Common myeloid progenitor, CD34-positive (primary cell): ENCODE measurements at regions not wholly inside any gene's neighbourhood (a gene's known extent, or its start where the extent isn't known, plus 50 kb on each side); places are given as distances from the start of the nearest gene placed in this dataset.

Experiments used
- CTCF ChIA-PET: fragments of 350-600 bp; sonication (Branson Sonifier 250); formaldehyde crosslinking; loops from one replicate; lab custom pipeline; 2021; ENCODE audit warnings: antibody characterized with exemption; lab: Charles Lee
- POLR2A ChIA-PET: fragments of 350-600 bp; sonication (Branson Sonifier 250); formaldehyde crosslinking; loops from one replicate; lab custom pipeline; 2021; ENCODE audit warnings: antibody characterized with exemption; lab: Charles Lee
- DNase-seq, 3 donors: peaks; one replicate each; pipeline versions ENCODE4 v3.0.0 to v3.0.0-alpha.2; 2013
- H3K27ac ChIP-seq, 2 experiments: 1 replicate in 1 of 2; 2 replicates in 1 of 2; pipeline ENCODE4 v1.7.0; 2013; ENCODE audit warnings: inconsistent platforms in 2 of 2, low read length in 2 of 2, mild to moderate bottlenecking in 2 of 2, low read depth in 1 of 2, moderate library complexity in 1 of 2; ENCODE audit not compliant: severe bottlenecking in 2 of 2, insufficient read depth in 1 of 2, poor library complexity in 1 of 2
- H3K27me3 ChIP-seq, 5 experiments: replicated peaks in 2 of 5; 1 replicate in 3 of 5; 2 replicates in 2 of 5; pipeline versions ENCODE4 v1.6.1 to v1.7.0; 2013; ENCODE audit warnings: low read length in 4 of 5, mild to moderate bottlenecking in 2 of 5, moderate library complexity in 2 of 5, inconsistent platforms in 1 of 5; ENCODE audit not compliant: insufficient read depth in 5 of 5, control insufficient read depth in 4 of 5
- H3K36me3 ChIP-seq, 4 experiments: 1 replicate in 2 of 4; 2 replicates in 2 of 4; pipeline versions ENCODE4 v1.6.1 to v1.7.0; 2013; ENCODE audit warnings: low read length in 3 of 4, control low read depth in 1 of 4, mild to moderate bottlenecking in 1 of 4; ENCODE audit not compliant: control insufficient read depth in 4 of 4, insufficient read depth in 4 of 4
- H3K4me1 ChIP-seq, 4 experiments: 1 replicate in 3 of 4; 2 replicates in 1 of 4; pipeline versions ENCODE4 v1.6.1 to v1.7.1; 2013; ENCODE audit warnings: low read length in 3 of 4, mild to moderate bottlenecking in 3 of 4, control low read depth in 1 of 4, inconsistent platforms in 1 of 4, moderate library complexity in 1 of 4; ENCODE audit not compliant: control insufficient read depth in 4 of 4, insufficient read depth in 4 of 4; ENCODE audit errors: control extremely low read depth in 1 of 4
- H3K4me3 ChIP-seq, 7 experiments: 1 replicate in 4 of 7; 2 replicates in 3 of 7; pipeline versions ENCODE4 v1.5.1 to v1.7.0; 2013; ENCODE audit warnings: mild to moderate bottlenecking in 7 of 7, low read length in 6 of 7, moderate library complexity in 6 of 7, inconsistent platforms in 2 of 7, low read depth in 2 of 7, control low read depth in 1 of 7; ENCODE audit not compliant: insufficient read depth in 4 of 7, control insufficient read depth in 1 of 7; ENCODE audit errors: extremely low read depth in 1 of 7
- H3K9me3 ChIP-seq, 5 experiments: 1 replicate in 4 of 5; 2 replicates in 1 of 5; pipeline versions ENCODE4 v1.6.1 to v1.7.1; 2013; ENCODE audit warnings: low read length in 4 of 5, mild to moderate bottlenecking in 2 of 5, inconsistent platforms in 1 of 5, low read depth in 1 of 5, moderate library complexity in 1 of 5; ENCODE audit not compliant: control insufficient read depth in 4 of 5, insufficient read depth in 2 of 5; ENCODE audit errors: control extremely low read depth in 1 of 5
- WGBS: methylation state at CpG from one replicate; pipeline ENCODE4 v1.1.5; 2013; ENCODE audit not compliant: insufficient coverage; 5-methylcytosine and 5-hydroxymethylcytosine counted together

GRCh38 chr13:26921918-26922317 is 161.3 kb upstream of the GPR12 start:
- ChIA-PET CTCF (no interaction called here), POLR2A (no interaction called here)
- Histone ChIP-seq H3K27me3 (peaks cover 0 to 13% (median 0%) of the 10 kb centered on the region in 5 experiments), H3K4me3 (no peak overlapping the region), H3K4me1 (no peaks in the 10 kb centered on the region), H3K9me3 (no peaks in the 10 kb centered on the region), H3K27ac (no peak overlapping the region), H3K36me3 (no peaks in the 10 kb centered on the region)
- no peak for DNase-seq
- WGBS, result 93% methylated on average over 3 of the region's 7 CpGs

DNA sequence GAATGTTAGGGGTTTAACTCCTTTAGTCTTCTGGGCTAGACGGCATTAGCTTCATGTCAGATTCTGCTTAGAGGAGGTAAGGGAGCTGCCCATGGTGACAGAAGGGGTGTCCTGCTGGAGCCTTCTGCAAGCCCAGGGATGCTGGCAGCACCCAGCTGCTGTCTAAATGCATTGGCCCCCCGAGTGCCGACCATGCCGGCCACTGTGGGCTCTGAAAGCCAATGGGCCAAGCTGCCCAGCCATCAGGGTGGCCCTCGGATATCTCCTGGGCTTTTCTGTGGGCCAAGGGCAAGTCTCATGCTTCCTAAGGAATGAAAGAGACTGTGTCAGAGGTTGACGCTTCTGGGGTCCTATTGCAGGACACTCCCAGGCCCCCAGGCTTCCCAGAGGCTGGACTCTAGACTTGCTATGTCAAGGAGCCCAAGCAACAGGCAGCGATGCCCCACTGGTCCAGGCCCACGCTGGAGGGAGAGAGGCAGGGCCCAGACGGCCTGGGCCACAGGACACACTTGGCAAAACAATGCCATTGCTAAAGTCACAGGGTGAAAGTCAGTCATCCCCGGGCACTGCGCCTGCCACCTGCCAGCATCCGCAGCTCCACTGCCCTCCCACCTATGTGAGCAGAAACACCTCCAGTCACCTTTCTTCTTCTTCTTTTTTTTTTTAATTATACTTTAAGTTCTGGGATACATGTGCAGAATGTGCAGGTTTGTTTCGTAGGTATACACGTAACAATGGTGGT is 160.2 kb upstream of the GPR12 start:
- Histone ChIP-seq H3K4me3 (no peak overlapping the region), H3K4me1 (no peaks in the 10 kb centered on the region), H3K36me3 (no peaks in the 10 kb centered on the region), H3K27ac (no peak overlapping the region), H3K9me3 (no peaks in the 10 kb centered on the region), H3K27me3 (peaks cover 0 to 13% (median 0%) of the 10 kb centered on the region in 5 experiments)
- WGBS, result 93% methylated on average over 11 of the region's 14 CpGs
- POLR2A ChIA-PET, result no interaction called here
- DNase-seq, result no peak
- CTCF ChIA-PET, result interaction anchor here (2.3 kb wide), 1 partner anchor 9 kb away, joined by 13 read pairs; no protein-coding TSS in a partner anchor

GRCh38 chr13:26919732-26920131 is 159.1 kb upstream of the GPR12 start:
- Histone ChIP-seq H3K27ac (no peak overlapping the region), H3K9me3 (no peaks in the 10 kb centered on the region), H3K4me3 (no peak overlapping the region), H3K27me3 (peaks cover 0 to 13% (median 0%) of the 10 kb centered on the region in 5 experiments), H3K36me3 (no peaks in the 10 kb centered on the region), H3K4me1 (peaks cover 0 to 10% (median 6%) of the 10 kb centered on the region in 4 experiments)
- no peak for DNase-seq
- ChIA-PET POLR2A (no interaction called here), CTCF (interaction anchor here (0.8 to 2.3 kb wide), 3 partner anchors 10 to 422 kb away, joined by 3 to 13 read pairs (median 3); no protein-coding TSS in a partner anchor)
- WGBS, result 100% methylated on average over 2 of the region's 2 CpGs

DNA sequence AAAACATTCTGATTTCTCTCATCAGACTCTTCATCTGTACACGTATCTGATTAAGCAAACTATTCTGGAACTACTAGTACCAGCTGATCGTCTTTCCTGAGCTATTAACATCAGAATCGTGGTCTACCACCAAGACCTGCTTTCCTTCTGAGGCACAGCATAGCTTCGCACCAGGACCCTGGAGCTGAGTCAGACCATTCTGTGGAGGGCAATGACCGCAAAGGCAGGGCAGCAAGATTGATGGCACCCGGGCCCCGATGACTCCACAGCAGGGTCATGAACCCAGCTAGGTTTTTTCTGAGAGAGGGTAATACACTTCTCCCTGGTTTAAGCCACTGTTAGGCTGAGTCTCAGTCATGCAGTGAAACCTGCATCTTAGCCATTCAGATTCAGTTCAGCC is 158.7 kb upstream of the GPR12 start:
- H3K4me1 ChIP-seq, result peaks cover 0 to 14% (median 10%) of the 10 kb centered on the region in 4 experiments
- H3K4me3 ChIP-seq, result no peak overlapping the region
- H3K27me3 ChIP-seq, result peaks cover 0 to 13% (median 0%) of the 10 kb centered on the region in 5 experiments
- DNase-seq, result peak in 1 of 3 donors; percentile 4
- ChIA-PET POLR2A (no interaction called here), CTCF (interaction anchor here (0.7 to 2.3 kb wide), 4 partner anchors 10 to 440 kb away, joined by 3 to 13 read pairs (median 3); no protein-coding TSS in a partner anchor)
- 89% methylated on average over 7 of the region's 7 CpGs for WGBS
- H3K27ac ChIP-seq, result no peak overlapping the region
- no peaks in the 10 kb centered on the region for H3K36me3 ChIP-seq
- H3K9me3 ChIP-seq, result no peaks in the 10 kb centered on the region

GRCh38 chr13:26914624-26915023 is 154.0 kb upstream of the GPR12 start:
- ChIA-PET CTCF (interaction anchor here (0.6 to 1.3 kb wide), 6 partner anchors 9 to 208 kb away, joined by 3 to 8 read pairs (median 4); no protein-coding TSS in a partner anchor), POLR2A (interaction anchor here (1.1 kb wide), 1 partner anchor 194 kb away, joined by 3 read pairs; no protein-coding TSS in a partner anchor)
- DNase-seq, result peak; percentile 47 to 82 (median 79)
- Histone ChIP-seq H3K4me3 (no peak overlapping the region), H3K9me3 (no peaks in the 10 kb centered on the region), H3K27me3 (peaks cover 0 to 6% (median 0%) of the 10 kb centered on the region in 5 experiments), H3K36me3 (no peaks in the 10 kb centered on the region), H3K4me1 (peaks cover 0 to 14% (median 10%) of the 10 kb centered on the region in 4 experiments), H3K27ac (no peak overlapping the region)
- 0% methylated on average over 6 of the region's 7 CpGs for WGBS

DNA sequence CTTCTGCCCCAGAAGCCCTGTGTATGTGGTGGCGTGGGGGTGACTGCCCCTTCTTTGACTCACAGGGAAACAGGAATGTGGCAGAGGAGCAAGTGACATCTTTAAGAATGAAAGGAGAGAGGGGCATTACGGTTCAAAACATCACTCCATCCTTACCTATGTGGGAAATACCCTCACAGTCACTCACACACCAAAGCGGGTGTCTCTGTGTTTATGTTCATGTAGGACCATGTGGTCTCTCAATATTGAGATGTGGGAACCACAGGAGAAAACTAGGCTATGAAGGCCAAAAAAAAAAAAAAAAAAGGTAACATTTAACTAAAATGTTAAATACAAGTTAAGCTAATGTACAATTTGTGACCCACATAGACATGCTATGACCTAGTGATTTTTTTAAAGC is 153.6 kb upstream of the GPR12 start:
- H3K4me1 ChIP-seq, result peaks cover 0 to 14% (median 10%) of the 10 kb centered on the region in 4 experiments
- no peaks in the 10 kb centered on the region for H3K36me3 ChIP-seq
- DNase-seq, result no peak
- POLR2A ChIA-PET, result interaction anchor here (1.1 kb wide), 1 partner anchor 193 kb away, joined by 3 read pairs; no protein-coding TSS in a partner anchor
- no peak overlapping the region for H3K4me3 ChIP-seq
- no peak overlapping the region for H3K27ac ChIP-seq
- no peaks in the 10 kb centered on the region for H3K9me3 ChIP-seq
- CTCF ChIA-PET, result interaction anchor here (0.6 to 1.3 kb wide), 3 partner anchors 14 to 33 kb away, joined by 3 to 8 read pairs (median 4); no protein-coding TSS in a partner anchor
- peaks cover 0 to 11% (median 0%) of the 10 kb centered on the region in 5 experiments for H3K27me3 ChIP-seq
- WGBS, result 60% methylated on average over 1 of the region's 3 CpGs
